IMR-90 (cell line): ENCODE measurements at regions not wholly inside any gene's neighbourhood (a gene's known extent, or its start where the extent isn't known, plus 50 kb on each side); places are given as distances from the start of the nearest gene placed in this dataset.

Experiments
- ATAC-seq: fragments of 200-7000 bp; cut with Tn5 transposase; 2 replicates; pipeline ENCODE4 v1.9.1; 2020; ENCODE audit warnings: low read depth, mild to moderate bottlenecking, moderate library complexity
- BruUV-seq: library from RNA; stranded (reverse); fragments of 400-500 nt; replicated peaks from 2 replicates; lab custom pipeline; 2021; lab: Mats Ljungman, UMichigan
- CTCF ChIA-PET: fragments of 300-600 bp; formaldehyde crosslinking; extraction: SDS; loops from one replicate; lab custom pipeline; 2021; ENCODE audit warnings: antibody characterized with exemption; lab: Yijun Ruan, JAX
- POLR2A ChIA-PET: fragments of 300-600 bp; sonication (Branson Sonifier 250); formaldehyde crosslinking; loops from one replicate; lab custom pipeline; 2022; ENCODE audit warnings: antibody characterized with exemption; ENCODE audit not compliant: unreplicated experiment; lab: Charles Lee
- DNase-seq: peaks from one replicate; pipeline ENCODE4 v3.0.0; 2013
- H2AFZ ChIP-seq: replicated peaks from 2 replicates; pipeline ENCODE3; 2013; ENCODE audit warnings: low read length, mild to moderate bottlenecking; ENCODE audit not compliant: poor library complexity
- H2AK5ac ChIP-seq: 2 replicates; pipeline ENCODE4 v1.6.1; 2013; ENCODE audit warnings: low read depth, low read length, inconsistent platforms
- H2AK9ac ChIP-seq: replicated peaks from 2 replicates; pipeline ENCODE3; 2013; ENCODE audit warnings: mild to moderate bottlenecking, low read depth, low read length, moderate library complexity; ENCODE audit not compliant: poor library complexity
- H2BK120ac ChIP-seq: 2 replicates; pipeline ENCODE4 v1.6.1; 2013; ENCODE audit warnings: low read depth, low read length, inconsistent platforms
- H2BK15ac ChIP-seq: 3 replicates; pipeline ENCODE4 v1.6.1; 2013; ENCODE audit warnings: low read depth, low read length, inconsistent platforms
- H2BK20ac ChIP-seq: 2 replicates; pipeline ENCODE4 v1.6.1; 2013; ENCODE audit warnings: low read depth, mild to moderate bottlenecking, inconsistent platforms, low read length, moderate library complexity
- H2BK5ac ChIP-seq: 2 replicates; pipeline ENCODE4 v1.6.1; 2013; ENCODE audit warnings: mild to moderate bottlenecking, low read depth, low read length, inconsistent platforms; ENCODE audit not compliant: poor library complexity, severe bottlenecking
- H3K14ac ChIP-seq: replicated peaks from 2 replicates; pipeline ENCODE4 v1.6.1; 2013; ENCODE audit warnings: low read depth, low read length, inconsistent platforms
- H3K18ac ChIP-seq: 2 replicates; pipeline ENCODE4 v1.6.1; 2013; ENCODE audit warnings: low read depth, low read length, control low read depth
- H3K23ac ChIP-seq: 2 replicates; pipeline ENCODE4 v1.6.1; 2013; ENCODE audit warnings: low read depth, low read length, inconsistent platforms
- H3K27ac ChIP-seq: 2 replicates; pipeline ENCODE4 v1.5.1; 2013; ENCODE audit warnings: mild to moderate bottlenecking, control low read depth, low read length; ENCODE audit not compliant: insufficient read depth
- H3K27me3 ChIP-seq: 2 replicates; pipeline ENCODE4 v1.6.1; 2013; ENCODE audit warnings: low read length; ENCODE audit not compliant: control insufficient read depth, insufficient read depth
- H3K36me3 ChIP-seq: 2 replicates; pipeline ENCODE4 v1.6.1; 2013; ENCODE audit warnings: low read length, mixed read lengths; ENCODE audit not compliant: control insufficient read depth, insufficient read depth
- H3K4ac ChIP-seq: 2 replicates; pipeline ENCODE4 v1.6.1; 2013; ENCODE audit warnings: low read depth, low read length, inconsistent platforms
- H3K4me1 ChIP-seq: 2 replicates; pipeline ENCODE4 v1.6.1; 2013; ENCODE audit warnings: low read length, mixed read lengths; ENCODE audit not compliant: control insufficient read depth, insufficient read depth
- H3K4me2 ChIP-seq: 2 replicates; pipeline ENCODE4 v1.6.1; 2013; ENCODE audit warnings: low read depth, mild to moderate bottlenecking, control low read depth, low read length, moderate library complexity
- H3K4me3 ChIP-seq: 2 replicates; pipeline ENCODE4 v1.5.1; 2013; ENCODE audit warnings: low read depth, mild to moderate bottlenecking, control low read depth, low read length, moderate library complexity; ENCODE audit not compliant: insufficient read depth
- H3K56ac ChIP-seq: 2 replicates; pipeline ENCODE4 v1.6.1; 2013; ENCODE audit warnings: low read length, inconsistent platforms; ENCODE audit not compliant: insufficient read depth; ENCODE audit errors: extremely low read depth
- H3K79me1 ChIP-seq, 2 experiments: 2 replicates each; pipeline ENCODE4 v1.6.1; 2013; ENCODE audit warnings: low read length in 2 of 2, inconsistent platforms in 1 of 2, low read depth in 1 of 2
- H3K9ac ChIP-seq: 2 replicates; pipeline ENCODE4 v1.6.1; 2013; ENCODE audit warnings: low read depth, low read length, control low read depth
- H3K9me1 ChIP-seq: 2 replicates; pipeline ENCODE4 v1.6.1; 2013; ENCODE audit warnings: low read length, inconsistent platforms; ENCODE audit not compliant: insufficient read depth
- H3K9me3 ChIP-seq: 2 replicates; pipeline ENCODE4 v1.6.1; 2013; ENCODE audit warnings: low read length; ENCODE audit not compliant: control insufficient read depth, insufficient read depth
- H4K20me1 ChIP-seq: 2 replicates; pipeline ENCODE4 v1.6.1; 2013; ENCODE audit warnings: low read length, inconsistent platforms; ENCODE audit not compliant: insufficient read depth
- H4K5ac ChIP-seq: 2 replicates; pipeline ENCODE4 v1.6.1; 2013; ENCODE audit warnings: mild to moderate bottlenecking, low read depth, low read length, control low read depth
- H4K8ac ChIP-seq, 2 experiments: 2 replicates each; pipeline ENCODE4 v1.6.1; 2013; ENCODE audit warnings: low read depth in 2 of 2, low read length in 2 of 2, control low read depth in 1 of 2, inconsistent platforms in 1 of 2
- H4K91ac ChIP-seq: 2 replicates; pipeline ENCODE4 v1.6.1; 2013; ENCODE audit warnings: low read depth, low read length, inconsistent platforms; ENCODE audit not compliant: insufficient read depth
- CHD1 ChIP-seq: IDR thresholded peaks from 2 replicates; pipeline ENCODE4 v1.6.1; 2012; ENCODE audit warnings: low read depth, low read length, improper control_type of control experiment
- MAFK ChIP-seq: IDR thresholded peaks from 2 replicates; pipeline ENCODE4 v1.6.1; 2012; ENCODE audit warnings: low read depth, low read length, improper control_type of control experiment
- MAZ ChIP-seq: IDR thresholded peaks from 2 replicates; pipeline ENCODE4 v1.6.1; 2012; ENCODE audit warnings: low read depth, mild to moderate bottlenecking, low read length, improper control_type of control experiment, moderate library complexity, borderline replicate concordance
- NFE2L2 ChIP-seq: fragments of 150-350 bp; IDR thresholded peaks from 2 replicates; pipeline ENCODE4 v1.6.1; 2016; ENCODE audit warnings: low read depth, mild to moderate bottlenecking, low read length
- POLR2A ChIP-seq: IDR thresholded peaks from 2 replicates; pipeline ENCODE4 v1.6.1; 2012; ENCODE audit warnings: mild to moderate bottlenecking, low read depth, low read length
- RAD21 ChIP-seq: IDR thresholded peaks from 2 replicates; pipeline ENCODE4 v1.6.1; 2012; ENCODE audit warnings: low read length, improper control_type of control experiment
- RCOR1 ChIP-seq: IDR thresholded peaks from 2 replicates; pipeline ENCODE4 v1.6.1; 2012; ENCODE audit warnings: mild to moderate bottlenecking, low read length, improper control_type of control experiment; ENCODE audit not compliant: insufficient replicate concordance
- SMC3 ChIP-seq: fragments of 150-350 bp; IDR thresholded peaks from 2 replicates; pipeline ENCODE4 v1.6.1; 2016; ENCODE audit warnings: low read depth, mild to moderate bottlenecking, antibody characterized with exemption, low read length, moderate library complexity
- WGBS, 2 experiments: methylation state at CpG; one replicate each; pipeline versions ENCODE4 v1.1.5 to v1.1.7; 2013; ENCODE audit warnings: missing lambda C conversion rate in 2 of 2; ENCODE audit not compliant: insufficient read length in 1 of 2; ENCODE audit errors: extremely low coverage in 2 of 2; 5-methylcytosine and 5-hydroxymethylcytosine counted together
- dilution Hi-C: fragments of 300-500 bp; cut with HindIII; formaldehyde crosslinking; loops from one replicate; pipeline ENCODE4 v1.14.3; 2018; ENCODE audit warnings: low sequenced_read_pairs; ENCODE audit not compliant: unreplicated experiment
- in situ Hi-C: fragments of 300-500 bp; cut with MboI; formaldehyde crosslinking; loops from 3 replicates; pipeline ENCODE4 v1.14.3; 2019; ENCODE audit warnings: low sequenced_read_pairs, inconsistent platforms, mixed read lengths
- intact Hi-C: fragments of 100-400 bp; cut with micrococcal nuclease; formaldehyde crosslinking; loops from 2 replicates; pipeline ENCODE4 v1.10.0; 2022
- TF ChIP-seq, protein P1 (sequence below): conservative IDR thresholded peaks from 2 replicates; pipeline ENCODE4 v1.5.1; 2012; ENCODE audit warnings: mild to moderate bottlenecking, low read depth, low read length, improper control_type of control experiment
- TF ChIP-seq, protein P2 (sequence below): fragments of 150-350 bp; IDR thresholded peaks from 2 replicates; pipeline ENCODE4 v1.6.1; 2016; ENCODE audit warnings: low read depth, mild to moderate bottlenecking, low read length, moderate library complexity, borderline replicate concordance

DNA sequence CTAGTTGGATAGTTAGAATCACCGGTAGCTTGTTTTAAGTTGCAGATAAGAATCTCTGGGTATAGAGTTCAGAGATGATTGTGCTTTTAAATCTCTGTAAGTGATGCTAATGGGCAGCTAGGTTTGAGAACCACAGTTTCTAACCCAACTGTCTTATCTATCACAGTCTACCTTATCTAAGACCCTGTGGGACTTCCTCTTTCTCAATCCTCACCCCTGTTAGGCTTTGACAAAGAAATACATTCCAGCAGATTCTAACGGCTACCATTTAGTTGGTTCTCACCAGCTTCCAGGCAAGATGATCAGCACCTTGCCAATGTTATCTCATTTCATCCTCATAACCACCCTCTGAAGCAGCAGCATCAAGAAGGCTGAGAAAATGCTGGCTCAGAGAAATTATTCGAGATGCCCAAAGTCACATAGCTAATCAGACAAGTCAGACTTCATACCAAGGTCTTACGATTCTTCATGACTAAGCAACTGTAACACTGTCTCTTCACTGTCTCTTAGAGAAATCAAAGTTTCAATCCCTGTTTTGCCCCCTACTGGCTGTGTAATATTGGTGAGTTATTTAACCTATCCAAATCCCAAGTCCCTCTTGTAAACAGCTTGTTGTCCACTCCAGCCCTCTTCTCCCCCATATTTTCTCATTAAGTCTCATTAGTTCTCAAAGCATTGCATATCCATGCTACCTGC lies 192.4 kb upstream of the API5 start:
- POLR2A ChIA-PET, result no interaction called here
- Histone ChIP-seq H3K4me2 (no peak overlapping the region), H2BK15ac (no peak overlapping the region), H3K4me1 (no peaks in the 10 kb centered on the region), H4K5ac (no peak overlapping the region), H3K4me3 (no peak overlapping the region), H2BK5ac (no peak overlapping the region), H4K91ac (no peak overlapping the region), H3K18ac (no peak overlapping the region), H3K9ac (no peak overlapping the region), H2AFZ (no peak overlapping the region), H3K23ac (no peak overlapping the region), H3K36me3 (no peaks in the 10 kb centered on the region), H2BK120ac (no peak overlapping the region), H3K27ac (no peak overlapping the region), H4K20me1 (no peaks in the 10 kb centered on the region), H3K14ac (no peak overlapping the region), H2AK9ac (no peak overlapping the region), H4K8ac (no peak overlapping the region), H3K9me1 (no peaks in the 10 kb centered on the region), H2AK5ac (no peak overlapping the region), H3K4ac (no peak overlapping the region), H3K27me3 (no peaks in the 10 kb centered on the region), H3K56ac (no peak overlapping the region), H3K9me3 (peaks cover 2% of the 10 kb centered on the region; the same call in 1 of the 2 replicates), H2BK20ac (no peak overlapping the region), H3K79me1 (no peaks in the 10 kb centered on the region)
- intact Hi-C loops, result no loop called here
- WGBS, 2 experiments, result no CpG with 5 or more reads among the region's 4 CpGs
- in situ Hi-C loops, result no loop called here
- DNase-seq, result no peak
- no TSS peak for BruUV-seq
- no peak for ATAC-seq
- dilution Hi-C loops, result no loop called here
- TF ChIP-seq, protein P1, sequence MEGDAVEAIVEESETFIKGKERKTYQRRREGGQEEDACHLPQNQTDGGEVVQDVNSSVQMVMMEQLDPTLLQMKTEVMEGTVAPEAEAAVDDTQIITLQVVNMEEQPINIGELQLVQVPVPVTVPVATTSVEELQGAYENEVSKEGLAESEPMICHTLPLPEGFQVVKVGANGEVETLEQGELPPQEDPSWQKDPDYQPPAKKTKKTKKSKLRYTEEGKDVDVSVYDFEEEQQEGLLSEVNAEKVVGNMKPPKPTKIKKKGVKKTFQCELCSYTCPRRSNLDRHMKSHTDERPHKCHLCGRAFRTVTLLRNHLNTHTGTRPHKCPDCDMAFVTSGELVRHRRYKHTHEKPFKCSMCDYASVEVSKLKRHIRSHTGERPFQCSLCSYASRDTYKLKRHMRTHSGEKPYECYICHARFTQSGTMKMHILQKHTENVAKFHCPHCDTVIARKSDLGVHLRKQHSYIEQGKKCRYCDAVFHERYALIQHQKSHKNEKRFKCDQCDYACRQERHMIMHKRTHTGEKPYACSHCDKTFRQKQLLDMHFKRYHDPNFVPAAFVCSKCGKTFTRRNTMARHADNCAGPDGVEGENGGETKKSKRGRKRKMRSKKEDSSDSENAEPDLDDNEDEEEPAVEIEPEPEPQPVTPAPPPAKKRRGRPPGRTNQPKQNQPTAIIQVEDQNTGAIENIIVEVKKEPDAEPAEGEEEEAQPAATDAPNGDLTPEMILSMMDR, result no peak
- TF ChIP-seq MAZ (no peak), CHD1 (no peak), SMC3 (no peak), RCOR1 (no peak), MAFK (no peak), RAD21 (no peak), NFE2L2 (no peak), POLR2A (no peak)
- TF ChIP-seq, protein P2, sequence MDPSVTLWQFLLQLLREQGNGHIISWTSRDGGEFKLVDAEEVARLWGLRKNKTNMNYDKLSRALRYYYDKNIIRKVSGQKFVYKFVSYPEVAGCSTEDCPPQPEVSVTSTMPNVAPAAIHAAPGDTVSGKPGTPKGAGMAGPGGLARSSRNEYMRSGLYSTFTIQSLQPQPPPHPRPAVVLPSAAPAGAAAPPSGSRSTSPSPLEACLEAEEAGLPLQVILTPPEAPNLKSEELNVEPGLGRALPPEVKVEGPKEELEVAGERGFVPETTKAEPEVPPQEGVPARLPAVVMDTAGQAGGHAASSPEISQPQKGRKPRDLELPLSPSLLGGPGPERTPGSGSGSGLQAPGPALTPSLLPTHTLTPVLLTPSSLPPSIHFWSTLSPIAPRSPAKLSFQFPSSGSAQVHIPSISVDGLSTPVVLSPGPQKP, result no peak
- CTCF ChIA-PET, result no interaction called here
